Natural killer cell (primary cell): ENCODE measurements at regions not wholly inside any gene's neighbourhood (a gene's known extent, or its start where the extent isn't known, plus 50 kb on each side); places are given as distances from the start of the nearest gene placed in this dataset.

Experiments
- ATAC-seq, 3 donors: fragments of 150-1000 bp in 2 of 3; fragments of 200-7000 bp in 1 of 3; cut with Tn5 transposase; 1 replicate in 1 of 3; 2 replicates in 2 of 3; pipeline ENCODE4 v1.10.0; 2021; ENCODE audit warnings: mild to moderate bottlenecking in 2 of 3, moderate library complexity in 2 of 3
- DNase-seq, 2 donors: peaks; one replicate each; pipeline versions ENCODE4 v3.0.0 to v3.0.0-alpha.2; 2013 to 2021; ENCODE audit warnings: mixed read lengths in 1 of 2
- H3K27ac ChIP-seq: one replicate; pipeline ENCODE4 v1.5.1; 2013; ENCODE audit warnings: mild to moderate bottlenecking, low read length
- H3K27me3 ChIP-seq: one replicate; pipeline ENCODE4 v1.6.1; 2013; ENCODE audit warnings: low read length; ENCODE audit not compliant: control insufficient read depth, insufficient read depth
- H3K36me3 ChIP-seq: one replicate; pipeline ENCODE4 v1.6.1; 2013; ENCODE audit warnings: low read length; ENCODE audit not compliant: control insufficient read depth, insufficient read depth
- H3K4me1 ChIP-seq: one replicate; pipeline ENCODE4 v1.6.1; 2013; ENCODE audit warnings: low read length; ENCODE audit not compliant: control insufficient read depth, insufficient read depth
- H3K4me3 ChIP-seq: one replicate; pipeline ENCODE4 v1.5.1; 2013; ENCODE audit warnings: low read length
- H3K9me3 ChIP-seq: one replicate; pipeline ENCODE4 v1.6.1; 2013; ENCODE audit warnings: low read length; ENCODE audit not compliant: control insufficient read depth, insufficient read depth
- H3K27ac Mint-ChIP-seq, 2 donors: one replicate each; pipeline ENCODE4 v1.8.0; 2022; ENCODE audit warnings: mild to moderate bottlenecking in 2 of 2, mixed read lengths in 2 of 2, moderate library complexity in 1 of 2
- H3K27me3 Mint-ChIP-seq, 2 donors: one replicate each; pipeline ENCODE4 v1.8.0; 2022; ENCODE audit warnings: low read depth in 2 of 2, mixed read lengths in 2 of 2
- H3K36me3 Mint-ChIP-seq: one replicate; pipeline ENCODE4 v1.8.0; 2022; ENCODE audit warnings: mixed read lengths
- H3K4me1 Mint-ChIP-seq, 2 donors: one replicate each; pipeline ENCODE4 v1.8.0; 2022; ENCODE audit warnings: mixed read lengths in 2 of 2
- H3K4me3 Mint-ChIP-seq: one replicate; pipeline ENCODE4 v1.8.0; 2022; ENCODE audit warnings: mild to moderate bottlenecking, moderate library complexity, mixed read lengths
- H3K9me3 Mint-ChIP-seq, 2 donors: one replicate each; pipeline ENCODE4 v1.8.0; 2022; ENCODE audit warnings: mixed read lengths in 2 of 2
- WGBS: methylation state at CpG from one replicate; pipeline ENCODE4 v1.1.7; 2013; ENCODE audit warnings: missing lambda C conversion rate; ENCODE audit not compliant: insufficient coverage; 5-methylcytosine and 5-hydroxymethylcytosine counted together
- intact Hi-C: fragments of 100-400 bp; cut with micrococcal nuclease; formaldehyde crosslinking; loops from one replicate; pipeline ENCODE4 v1.14.2; 2022
- TF ChIP-seq, protein P1 (sequence below): fragments of 200-600 bp; IDR thresholded peaks from one replicate; pipeline ENCODE4 v1.8.0; 2022; ENCODE audit warnings: antibody characterized with exemption

DNA sequence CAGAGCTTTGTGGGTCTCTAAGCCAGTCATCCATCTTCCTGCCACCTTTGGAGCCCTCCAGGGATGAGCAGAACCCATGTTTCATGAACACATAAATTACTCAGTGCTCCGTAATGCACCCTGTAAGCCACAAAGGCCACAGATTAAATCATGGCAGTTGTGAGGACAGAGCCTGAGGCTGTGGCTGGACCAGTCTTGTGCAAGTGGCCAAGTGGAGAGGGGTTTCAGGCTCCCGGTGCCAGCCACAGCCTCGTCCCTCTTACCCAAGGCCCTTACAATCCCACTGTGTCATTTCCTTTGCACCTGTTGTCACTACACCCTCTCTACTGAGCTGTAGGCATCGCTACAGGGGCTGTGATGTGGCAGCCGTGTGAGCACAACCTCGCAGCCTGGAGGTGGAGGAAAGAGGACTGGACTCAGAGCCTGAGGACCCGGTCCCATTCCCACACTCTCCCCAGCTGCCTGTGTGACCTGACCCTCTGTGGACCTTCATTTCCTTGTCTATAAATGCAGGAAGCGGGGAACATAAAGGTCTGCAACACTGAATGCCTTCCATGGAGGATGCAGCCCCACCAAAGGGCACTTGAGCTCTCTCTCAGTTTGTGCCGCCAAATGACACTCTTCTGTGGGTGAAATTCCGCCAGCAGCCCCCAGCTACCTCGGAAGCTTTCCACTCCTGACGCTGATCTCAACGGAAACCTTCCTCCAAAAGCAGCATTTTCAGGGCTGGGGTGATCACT, 792.0 kb downstream of the UQCRFS1 start:
- H3K4me1 Mint-ChIP-seq: peaks cover 32 to 38% of the 10 kb centered on the region in 2 donors
- no peaks in the 10 kb centered on the region for H3K9me3 Mint-ChIP-seq
- no peak overlapping the region for H3K27ac ChIP-seq
- intact Hi-C loops: no loop called here
- DNase-seq (no peak), ATAC-seq (peak in 1 of 3 donors; percentile 35)
- no peak overlapping the region for H3K4me3 ChIP-seq
- H3K27me3 Mint-ChIP-seq: peaks cover 0 to 5% of the 10 kb centered on the region in 2 donors
- no peak overlapping the region for H3K4me3 Mint-ChIP-seq
- H3K27ac Mint-ChIP-seq: peak overlapping the region in 1 of 2 donors; percentile 47
- WGBS: 63% methylated on average over 10 of the region's 13 CpGs
- no peaks in the 10 kb centered on the region for H3K36me3 Mint-ChIP-seq
- peaks cover 19% of the 10 kb centered on the region for H3K4me1 ChIP-seq
- TF ChIP-seq, protein P1, sequence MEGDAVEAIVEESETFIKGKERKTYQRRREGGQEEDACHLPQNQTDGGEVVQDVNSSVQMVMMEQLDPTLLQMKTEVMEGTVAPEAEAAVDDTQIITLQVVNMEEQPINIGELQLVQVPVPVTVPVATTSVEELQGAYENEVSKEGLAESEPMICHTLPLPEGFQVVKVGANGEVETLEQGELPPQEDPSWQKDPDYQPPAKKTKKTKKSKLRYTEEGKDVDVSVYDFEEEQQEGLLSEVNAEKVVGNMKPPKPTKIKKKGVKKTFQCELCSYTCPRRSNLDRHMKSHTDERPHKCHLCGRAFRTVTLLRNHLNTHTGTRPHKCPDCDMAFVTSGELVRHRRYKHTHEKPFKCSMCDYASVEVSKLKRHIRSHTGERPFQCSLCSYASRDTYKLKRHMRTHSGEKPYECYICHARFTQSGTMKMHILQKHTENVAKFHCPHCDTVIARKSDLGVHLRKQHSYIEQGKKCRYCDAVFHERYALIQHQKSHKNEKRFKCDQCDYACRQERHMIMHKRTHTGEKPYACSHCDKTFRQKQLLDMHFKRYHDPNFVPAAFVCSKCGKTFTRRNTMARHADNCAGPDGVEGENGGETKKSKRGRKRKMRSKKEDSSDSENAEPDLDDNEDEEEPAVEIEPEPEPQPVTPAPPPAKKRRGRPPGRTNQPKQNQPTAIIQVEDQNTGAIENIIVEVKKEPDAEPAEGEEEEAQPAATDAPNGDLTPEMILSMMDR: no peak
- H3K9me3 ChIP-seq: no peaks in the 10 kb centered on the region
- no peaks in the 10 kb centered on the region for H3K27me3 ChIP-seq
- H3K36me3 ChIP-seq: no peaks in the 10 kb centered on the region

DNA sequence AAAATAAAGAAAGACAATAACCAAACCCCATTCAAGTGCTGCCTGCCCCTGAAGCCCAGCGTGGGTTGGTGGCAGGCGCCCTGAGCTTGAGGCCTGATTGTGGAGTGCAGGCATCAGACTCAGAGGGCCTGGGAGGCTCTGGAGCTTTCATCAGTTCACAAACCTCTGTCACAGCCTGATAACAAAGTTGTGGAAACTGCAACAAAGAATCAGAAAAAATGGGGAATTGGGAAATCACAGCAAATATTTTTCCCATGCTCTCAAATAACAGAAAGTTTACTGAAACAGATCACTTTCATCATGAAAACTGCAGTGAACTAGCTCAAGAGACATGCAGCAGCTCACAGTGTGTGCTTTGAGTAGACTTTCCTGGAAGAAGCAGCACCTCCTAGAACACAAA, 793.6 kb downstream of the UQCRFS1 start:
- WGBS: 92% methylated on average over 2 of the region's 2 CpGs
- no peak for ATAC-seq
- peaks cover 0 to 5% of the 10 kb centered on the region in 2 donors for H3K27me3 Mint-ChIP-seq
- Histone ChIP-seq H3K27ac (no peak overlapping the region), H3K36me3 (no peaks in the 10 kb centered on the region), H3K9me3 (no peaks in the 10 kb centered on the region), H3K4me1 (peaks cover 19% of the 10 kb centered on the region), H3K4me3 (no peak overlapping the region), H3K27me3 (no peaks in the 10 kb centered on the region)
- no peaks in the 10 kb centered on the region for H3K9me3 Mint-ChIP-seq
- H3K36me3 Mint-ChIP-seq: no peaks in the 10 kb centered on the region
- TF ChIP-seq, protein P1: no peak
- H3K4me1 Mint-ChIP-seq: peaks cover 20 to 27% of the 10 kb centered on the region in 2 donors
- DNase-seq: no peak
- H3K27ac Mint-ChIP-seq: no peak overlapping the region
- intact Hi-C loops: no loop called here
- H3K4me3 Mint-ChIP-seq: no peak overlapping the region

DNA sequence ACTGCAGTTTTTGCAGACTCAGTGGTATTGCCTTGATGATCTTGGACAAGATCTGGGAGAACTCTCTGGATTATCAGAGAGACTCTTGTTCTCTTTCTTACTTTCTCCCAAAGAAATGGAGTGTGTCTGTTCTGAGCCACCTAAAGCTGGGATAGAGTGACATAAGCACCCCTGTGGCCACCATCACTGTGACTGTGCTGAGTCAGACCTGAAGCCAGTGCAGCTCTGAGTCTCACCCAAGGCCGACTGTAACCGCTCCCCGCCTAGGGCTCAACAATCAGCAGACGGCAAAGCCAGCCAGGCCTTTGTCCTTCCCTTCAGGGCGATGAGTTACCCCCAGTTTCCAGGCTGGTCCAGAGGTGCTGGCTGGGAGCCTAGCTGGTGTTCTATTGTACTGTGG, 795.6 kb downstream of the UQCRFS1 start:
- H3K36me3 Mint-ChIP-seq: no peaks in the 10 kb centered on the region
- H3K27ac ChIP-seq: no peak overlapping the region
- H3K9me3 Mint-ChIP-seq: no peaks in the 10 kb centered on the region
- no peaks in the 10 kb centered on the region for H3K27me3 ChIP-seq
- peaks cover 19% of the 10 kb centered on the region for H3K4me1 ChIP-seq
- peaks cover 20 to 21% of the 10 kb centered on the region in 2 donors for H3K4me1 Mint-ChIP-seq
- H3K4me3 Mint-ChIP-seq: no peak overlapping the region
- TF ChIP-seq, protein P1: no peak
- 81% methylated on average over 5 of the region's 5 CpGs for WGBS
- DNase-seq (no peak), ATAC-seq (no peak)
- H3K27ac Mint-ChIP-seq: no peak overlapping the region
- no peaks in the 10 kb centered on the region for H3K36me3 ChIP-seq
- H3K4me3 ChIP-seq: no peak overlapping the region
- peaks cover 0 to 2% of the 10 kb centered on the region in 2 donors for H3K27me3 Mint-ChIP-seq
- intact Hi-C loops: no loop called here
- H3K9me3 ChIP-seq: no peaks in the 10 kb centered on the region

DNA sequence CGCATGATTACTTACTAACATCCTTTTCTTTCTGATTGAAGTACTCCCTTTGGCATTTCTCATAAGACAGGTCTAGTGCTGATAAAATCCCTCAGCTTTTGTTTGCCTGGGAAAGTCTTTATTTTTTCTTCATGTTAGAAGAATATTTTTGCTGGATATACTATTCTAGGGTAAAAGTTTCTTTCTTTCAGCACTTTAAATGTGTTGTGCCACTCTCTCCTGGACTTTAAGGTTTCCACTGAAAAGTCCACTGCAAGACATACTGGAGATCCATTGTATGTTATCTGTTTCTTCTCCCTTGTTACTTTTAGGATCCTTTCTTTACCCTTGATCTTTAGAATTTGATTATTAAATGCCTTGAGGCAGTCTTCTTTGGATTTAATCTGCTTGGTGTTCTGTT, 796.7 kb downstream of the UQCRFS1 start:
- Histone ChIP-seq H3K27me3 (no peaks in the 10 kb centered on the region), H3K9me3 (no peaks in the 10 kb centered on the region), H3K4me3 (no peak overlapping the region), H3K27ac (no peak overlapping the region), H3K4me1 (peaks cover 14% of the 10 kb centered on the region), H3K36me3 (no peaks in the 10 kb centered on the region)
- Mint-ChIP-seq H3K4me3 (no peak overlapping the region), H3K36me3 (no peaks in the 10 kb centered on the region), H3K9me3 (no peaks in the 10 kb centered on the region), H3K4me1 (peaks cover 11% of the 10 kb centered on the region in 2 donors), H3K27ac (no peak overlapping the region), H3K27me3 (peaks cover 0 to 2% of the 10 kb centered on the region in 2 donors)
- 100% methylated on average over 1 of the region's 1 CpG for WGBS
- ATAC-seq (no peak), DNase-seq (no peak)
- intact Hi-C loops: no loop called here
- TF ChIP-seq, protein P1: no peak
